ENCODE measurements at regions not wholly inside any gene's neighbourhood (a gene's known extent, or its start where the extent isn't known, plus 50 kb on each side); places are given as distances from the start of the nearest gene placed in this dataset.

- TF ChIP-seq POLR2AphosphoS5 (IDR thresholded peaks at IDR 0.05; ENCODE audit: low read depth, low read length), result no peak
- no peak for TF ChIP-seq POLR2A (IDR thresholded peaks at IDR 0.05; ENCODE audit: low read depth, low read length)
Measured at GRCh38 chr4:153936121-153936520, 147.2 kb upstream of the SFRP2 start.
